GM23338 (cell line): ENCODE measurements at regions not wholly inside any gene's neighbourhood (a gene's known extent, or its start where the extent isn't known, plus 50 kb on each side); places are given as distances from the start of the nearest gene placed in this dataset.
A peak's percentile ranks its signal among the peaks of the same experiment; 100 is the strongest.

ENCODE experiments used
- ATAC-seq: fragments of 200-7000 bp; cut with Tn5 transposase; 3 replicates; pipeline ENCODE4 v1.9.1; 2020
- DNase-seq: peaks from one replicate; pipeline ENCODE4 v3.0.0-alpha.2; 2015; ENCODE audit warnings: low spot score
- H2AFZ ChIP-seq: fragments of 200-600 bp; sonication (generic); 2 replicates; pipeline ENCODE4 v1.8.0; 2016; ENCODE audit warnings: antibody characterized with exemption, mild to moderate bottlenecking, moderate library complexity
- H3F3A ChIP-seq: fragments of 200-600 bp; sonication (generic); replicated peaks from 2 replicates; pipeline ENCODE4 v1.8.0; 2017; ENCODE audit warnings: antibody characterized with exemption, mixed run types, low read depth
- H3K27ac ChIP-seq: fragments of 200-600 bp; sonication (generic); 2 replicates; pipeline ENCODE4 v1.6.1; 2016; ENCODE audit warnings: low read depth
- H3K27me3 ChIP-seq: fragments of 200-600 bp; sonication (generic); 2 replicates; pipeline ENCODE4 v1.8.0; 2016; ENCODE audit warnings: mild to moderate bottlenecking, mixed run types, moderate library complexity; ENCODE audit not compliant: insufficient read depth
- H3K36me3 ChIP-seq: fragments of 200-600 bp; sonication (generic); 2 replicates; pipeline ENCODE4 v1.8.0; 2016; ENCODE audit warnings: mild to moderate bottlenecking; ENCODE audit not compliant: insufficient read depth
- H3K4me1 ChIP-seq: fragments of 200-600 bp; sonication (generic); 2 replicates; pipeline ENCODE4 v1.8.0; 2016; ENCODE audit warnings: mild to moderate bottlenecking, moderate library complexity; ENCODE audit not compliant: insufficient read depth
- H3K4me2 ChIP-seq: fragments of 200-600 bp; sonication (generic); 2 replicates; pipeline ENCODE4 v1.7.1; 2017; ENCODE audit warnings: mixed run types
- H3K4me3 ChIP-seq: fragments of 200-600 bp; sonication (generic); 2 replicates; pipeline ENCODE4 v1.6.1; 2016; ENCODE audit warnings: mixed run types
- H3K79me2 ChIP-seq: fragments of 200-600 bp; sonication (generic); replicated peaks from 2 replicates; pipeline ENCODE4 v1.8.0; 2017; ENCODE audit warnings: mild to moderate bottlenecking; ENCODE audit not compliant: insufficient read depth
- H3K9me2 ChIP-seq: fragments of 200-600 bp; sonication (generic); 2 replicates; pipeline ENCODE4 v1.8.0; 2017; ENCODE audit not compliant: insufficient read depth
- H4K20me1 ChIP-seq: fragments of 200-600 bp; sonication (generic); replicated peaks from 2 replicates; pipeline ENCODE4 v1.8.0; 2017; ENCODE audit warnings: mild to moderate bottlenecking; ENCODE audit not compliant: insufficient read depth
- H3K27ac Mint-ChIP-seq: 2 replicates; pipeline ENCODE4 v1.8.0; 2020; ENCODE audit warnings: inconsistent platforms, mild to moderate bottlenecking, moderate library complexity, mixed read lengths
- H3K27me3 Mint-ChIP-seq: 3 replicates; pipeline ENCODE4 v1.8.0; 2022; ENCODE audit warnings: low read depth, mild to moderate bottlenecking, moderate library complexity, mixed read lengths, inconsistent platforms; ENCODE audit not compliant: insufficient read depth, poor library complexity
- H3K36me3 Mint-ChIP-seq: 3 replicates; pipeline ENCODE4 v1.8.0; 2021; ENCODE audit warnings: low read depth, mild to moderate bottlenecking, inconsistent platforms, moderate library complexity, mixed read lengths
- H3K4me1 Mint-ChIP-seq: 3 replicates; pipeline ENCODE4 v1.8.0; 2020; ENCODE audit warnings: mild to moderate bottlenecking, inconsistent platforms, mixed read lengths
- H3K4me3 Mint-ChIP-seq: 3 replicates; pipeline ENCODE4 v1.8.0; 2021; ENCODE audit warnings: moderate library complexity, mild to moderate bottlenecking, inconsistent platforms, mixed read lengths
- H3K9me3 Mint-ChIP-seq: 3 replicates; pipeline ENCODE4 v1.8.0; 2020; ENCODE audit warnings: moderate library complexity, mild to moderate bottlenecking, inconsistent platforms, mixed read lengths
- CREB1 ChIP-seq: fragments of 250-450 bp; sonication (Bioruptor Pico); IDR thresholded peaks from 2 replicates; pipeline ENCODE4 v1.5.0; 2020; ENCODE audit warnings: low read depth, mild to moderate bottlenecking, moderate library complexity
- ETS1 ChIP-seq: IDR thresholded peaks from 2 replicates; pipeline ENCODE4 v1.6.1; 2016; ENCODE audit warnings: antibody characterized with exemption
- EZH2phosphoT487 ChIP-seq: fragments of 200-600 bp; sonication (generic); IDR thresholded peaks from one replicate; pipeline ENCODE4 v1.8.1; 2018; ENCODE audit warnings: antibody characterized with exemption; ENCODE audit not compliant: unreplicated experiment
- JUNB ChIP-seq: IDR thresholded peaks from one replicate; pipeline ENCODE4 v1.6.1; 2016; ENCODE audit warnings: antibody characterized with exemption; ENCODE audit not compliant: unreplicated experiment
- NANOG ChIP-seq: IDR thresholded peaks from 2 replicates; pipeline ENCODE4 v1.6.1; 2016; ENCODE audit warnings: antibody characterized with exemption, borderline replicate concordance
- STAT1 ChIP-seq: IDR thresholded peaks from one replicate; pipeline ENCODE4 v1.6.1; 2016; ENCODE audit warnings: antibody characterized with exemption; ENCODE audit not compliant: unreplicated experiment
- ZNF114 ChIP-seq: fragments of 250-450 bp; sonication (Bioruptor Pico); IDR thresholded peaks from 2 replicates; pipeline ENCODE4 v1.5.0; 2020; ENCODE audit warnings: mild to moderate bottlenecking, moderate library complexity
- ZNF331 ChIP-seq: fragments of 250-450 bp; sonication (Bioruptor Pico); IDR thresholded peaks from 2 replicates; pipeline ENCODE4 v1.5.0; 2020; ENCODE audit warnings: low read depth, mild to moderate bottlenecking, moderate library complexity
- ZNF462 ChIP-seq: fragments of 250-450 bp; sonication (Bioruptor Pico); IDR thresholded peaks from 2 replicates; pipeline ENCODE4 v1.5.0; 2020; ENCODE audit warnings: mild to moderate bottlenecking, moderate library complexity
- TF ChIP-seq, protein P1 (sequence below): IDR thresholded peaks from one replicate; pipeline ENCODE4 v1.6.1; 2018; ENCODE audit warnings: antibody characterized with exemption; ENCODE audit not compliant: unreplicated experiment
- TF ChIP-seq, protein P2 (sequence below), 2 experiments: fragments of 200-600 bp in 1 of 2; sonication (generic) in 1 of 2; conservative IDR thresholded peaks; 2 replicates each; pipeline versions ENCODE4 v1.5.1 to v1.6.1; 2016 to 2017; ENCODE audit warnings: antibody characterized with exemption in 2 of 2, low read depth in 2 of 2, mild to moderate bottlenecking in 2 of 2, moderate library complexity in 1 of 2

DNA sequence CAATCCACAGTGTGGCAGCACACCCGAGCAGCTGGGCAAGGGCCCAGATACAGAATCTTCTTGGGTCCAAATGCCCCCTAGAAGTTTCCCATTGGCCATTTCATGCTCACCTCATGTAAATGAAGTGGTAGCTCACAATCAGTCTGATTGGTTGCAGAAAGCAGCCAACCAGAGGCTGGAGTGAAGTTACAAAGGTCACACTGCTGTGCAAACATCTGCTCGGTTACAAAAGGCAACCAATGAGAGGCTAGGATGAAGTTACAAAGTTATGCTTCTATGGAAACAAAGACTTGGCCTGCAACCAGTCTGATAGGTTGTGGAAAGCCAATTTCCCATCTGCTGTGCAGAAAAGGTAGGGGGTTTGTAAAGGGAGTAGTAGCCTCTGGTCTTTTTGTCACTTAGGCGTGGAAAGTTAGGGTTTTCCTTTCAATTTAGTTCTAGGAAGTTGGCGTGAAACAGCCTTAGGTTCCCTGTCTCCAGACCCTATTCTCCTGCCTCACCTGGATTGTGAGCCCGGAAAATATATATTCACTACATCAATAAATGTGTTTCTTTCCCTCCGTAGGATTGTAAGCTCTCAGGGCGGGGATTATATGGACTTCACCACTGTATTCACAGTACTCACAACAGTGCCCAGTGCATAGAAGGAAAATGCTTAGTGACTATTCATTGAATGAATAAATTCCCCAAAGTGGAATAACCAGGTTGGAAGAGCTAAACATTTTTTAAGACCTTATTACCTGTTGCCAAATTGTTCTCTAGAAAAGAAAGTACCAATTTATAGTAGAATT, 91.9 kb downstream of the URB2 start:
- peak overlapping the region; percentile 23; the same call in 1 of the 2 replicates for H2AFZ ChIP-seq
- no peak for DNase-seq
- peaks cover 12% of the 10 kb centered on the region for H3K4me1 ChIP-seq
- no peak overlapping the region for H3K27ac Mint-ChIP-seq
- H3K36me3 Mint-ChIP-seq = peaks cover 16% of the 10 kb centered on the region; the same call in 2 of the 3 replicates
- no peaks in the 10 kb centered on the region for H3K27me3 ChIP-seq
- H3K4me2 ChIP-seq = no peak overlapping the region
- no peaks in the 10 kb centered on the region for H4K20me1 ChIP-seq
- no peak for ATAC-seq
- no peak for TF ChIP-seq EZH2phosphoT487
- no peak for TF ChIP-seq STAT1
- no peak for TF ChIP-seq ETS1
- TF ChIP-seq ZNF331 (CRISPR knock-in tag) = no peak
- TF ChIP-seq, protein P1, sequence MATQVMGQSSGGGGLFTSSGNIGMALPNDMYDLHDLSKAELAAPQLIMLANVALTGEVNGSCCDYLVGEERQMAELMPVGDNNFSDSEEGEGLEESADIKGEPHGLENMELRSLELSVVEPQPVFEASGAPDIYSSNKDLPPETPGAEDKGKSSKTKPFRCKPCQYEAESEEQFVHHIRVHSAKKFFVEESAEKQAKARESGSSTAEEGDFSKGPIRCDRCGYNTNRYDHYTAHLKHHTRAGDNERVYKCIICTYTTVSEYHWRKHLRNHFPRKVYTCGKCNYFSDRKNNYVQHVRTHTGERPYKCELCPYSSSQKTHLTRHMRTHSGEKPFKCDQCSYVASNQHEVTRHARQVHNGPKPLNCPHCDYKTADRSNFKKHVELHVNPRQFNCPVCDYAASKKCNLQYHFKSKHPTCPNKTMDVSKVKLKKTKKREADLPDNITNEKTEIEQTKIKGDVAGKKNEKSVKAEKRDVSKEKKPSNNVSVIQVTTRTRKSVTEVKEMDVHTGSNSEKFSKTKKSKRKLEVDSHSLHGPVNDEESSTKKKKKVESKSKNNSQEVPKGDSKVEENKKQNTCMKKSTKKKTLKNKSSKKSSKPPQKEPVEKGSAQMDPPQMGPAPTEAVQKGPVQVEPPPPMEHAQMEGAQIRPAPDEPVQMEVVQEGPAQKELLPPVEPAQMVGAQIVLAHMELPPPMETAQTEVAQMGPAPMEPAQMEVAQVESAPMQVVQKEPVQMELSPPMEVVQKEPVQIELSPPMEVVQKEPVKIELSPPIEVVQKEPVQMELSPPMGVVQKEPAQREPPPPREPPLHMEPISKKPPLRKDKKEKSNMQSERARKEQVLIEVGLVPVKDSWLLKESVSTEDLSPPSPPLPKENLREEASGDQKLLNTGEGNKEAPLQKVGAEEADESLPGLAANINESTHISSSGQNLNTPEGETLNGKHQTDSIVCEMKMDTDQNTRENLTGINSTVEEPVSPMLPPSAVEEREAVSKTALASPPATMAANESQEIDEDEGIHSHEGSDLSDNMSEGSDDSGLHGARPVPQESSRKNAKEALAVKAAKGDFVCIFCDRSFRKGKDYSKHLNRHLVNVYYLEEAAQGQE = no peak
- no peak for TF ChIP-seq NANOG
- no peak for TF ChIP-seq JUNB
- TF ChIP-seq, protein P2, sequence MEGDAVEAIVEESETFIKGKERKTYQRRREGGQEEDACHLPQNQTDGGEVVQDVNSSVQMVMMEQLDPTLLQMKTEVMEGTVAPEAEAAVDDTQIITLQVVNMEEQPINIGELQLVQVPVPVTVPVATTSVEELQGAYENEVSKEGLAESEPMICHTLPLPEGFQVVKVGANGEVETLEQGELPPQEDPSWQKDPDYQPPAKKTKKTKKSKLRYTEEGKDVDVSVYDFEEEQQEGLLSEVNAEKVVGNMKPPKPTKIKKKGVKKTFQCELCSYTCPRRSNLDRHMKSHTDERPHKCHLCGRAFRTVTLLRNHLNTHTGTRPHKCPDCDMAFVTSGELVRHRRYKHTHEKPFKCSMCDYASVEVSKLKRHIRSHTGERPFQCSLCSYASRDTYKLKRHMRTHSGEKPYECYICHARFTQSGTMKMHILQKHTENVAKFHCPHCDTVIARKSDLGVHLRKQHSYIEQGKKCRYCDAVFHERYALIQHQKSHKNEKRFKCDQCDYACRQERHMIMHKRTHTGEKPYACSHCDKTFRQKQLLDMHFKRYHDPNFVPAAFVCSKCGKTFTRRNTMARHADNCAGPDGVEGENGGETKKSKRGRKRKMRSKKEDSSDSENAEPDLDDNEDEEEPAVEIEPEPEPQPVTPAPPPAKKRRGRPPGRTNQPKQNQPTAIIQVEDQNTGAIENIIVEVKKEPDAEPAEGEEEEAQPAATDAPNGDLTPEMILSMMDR (conservative IDR thresholded peaks at IDR 0.05; ENCODE audit: low read depth in 2 of 2) = no peak
- no peak for TF ChIP-seq CREB1 (CRISPR knock-in tag)
- no peak for TF ChIP-seq ZNF462 (CRISPR knock-in tag)
- no peak for TF ChIP-seq ZNF114 (CRISPR knock-in tag)
- H3F3A ChIP-seq = 0 out of 2 replicates have a peak, but pooled peaks cover 3% of the 10 kb centered on the region
- no peak overlapping the region for H3K4me3 Mint-ChIP-seq
- H3K36me3 ChIP-seq = no peaks in the 10 kb centered on the region
- H3K79me2 ChIP-seq = no peaks in the 10 kb centered on the region
- H3K27ac ChIP-seq = no peak overlapping the region
- H3K9me3 Mint-ChIP-seq = peaks cover 18% of the 10 kb centered on the region
- peaks cover 25% of the 10 kb centered on the region for H3K4me1 Mint-ChIP-seq
- no peak overlapping the region for H3K4me3 ChIP-seq
- H3K27me3 Mint-ChIP-seq = peaks cover 3% of the 10 kb centered on the region
- H3K9me2 ChIP-seq = no peaks in the 10 kb centered on the region; the same call in 1 of the 2 replicates
